ENCODE measurements at regions not wholly inside any gene's neighbourhood (a gene's known extent, or its start where the extent isn't known, plus 50 kb on each side); places are given as distances from the start of the nearest gene placed in this dataset.
"Not testable (repeated sequence)": the region's sequence is repeated elsewhere in the genome, so short reads cannot be mapped to it uniquely, and the experiment has no call there.

DNA sequence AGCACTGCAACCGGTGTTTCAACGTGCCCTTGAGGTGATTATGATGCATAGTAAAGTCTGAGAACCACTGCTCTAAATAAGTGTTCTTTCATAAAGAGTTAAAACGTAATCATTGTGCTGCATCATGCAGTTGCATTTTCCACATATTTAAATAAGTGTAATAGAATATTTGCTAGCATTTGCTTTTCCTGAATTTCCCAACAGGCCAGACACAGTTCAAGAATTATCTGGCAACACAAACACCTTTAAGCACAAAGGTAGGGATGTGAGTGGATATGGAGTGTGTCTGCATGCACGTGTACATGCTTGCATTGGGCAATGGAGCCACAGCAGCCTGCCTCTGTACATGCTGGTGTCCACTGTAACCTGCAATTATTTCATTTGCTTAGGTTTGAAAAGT, 193.6 kb upstream of the PIK3R1 start:
- no peaks in the 10 kb centered on the region for H3K36me3 ChIP-seq
- intact Hi-C loops (cut with DNase I; ENCODE audit: low total_unique reads), result no loop called here
- no peaks in the 10 kb centered on the region for H3K27me3 ChIP-seq
- no peak for DNase-seq
- peaks cover 0 to 27% (median 4%) of the 10 kb centered on the region in 4 donors for H3K4me1 ChIP-seq
- H3K9me3 ChIP-seq, result no peaks in the 10 kb centered on the region
- H3K27ac ChIP-seq, result no peak overlapping the region
- no peak overlapping the region for H3K4me3 ChIP-seq
- TF ChIP-seq, protein P1, sequence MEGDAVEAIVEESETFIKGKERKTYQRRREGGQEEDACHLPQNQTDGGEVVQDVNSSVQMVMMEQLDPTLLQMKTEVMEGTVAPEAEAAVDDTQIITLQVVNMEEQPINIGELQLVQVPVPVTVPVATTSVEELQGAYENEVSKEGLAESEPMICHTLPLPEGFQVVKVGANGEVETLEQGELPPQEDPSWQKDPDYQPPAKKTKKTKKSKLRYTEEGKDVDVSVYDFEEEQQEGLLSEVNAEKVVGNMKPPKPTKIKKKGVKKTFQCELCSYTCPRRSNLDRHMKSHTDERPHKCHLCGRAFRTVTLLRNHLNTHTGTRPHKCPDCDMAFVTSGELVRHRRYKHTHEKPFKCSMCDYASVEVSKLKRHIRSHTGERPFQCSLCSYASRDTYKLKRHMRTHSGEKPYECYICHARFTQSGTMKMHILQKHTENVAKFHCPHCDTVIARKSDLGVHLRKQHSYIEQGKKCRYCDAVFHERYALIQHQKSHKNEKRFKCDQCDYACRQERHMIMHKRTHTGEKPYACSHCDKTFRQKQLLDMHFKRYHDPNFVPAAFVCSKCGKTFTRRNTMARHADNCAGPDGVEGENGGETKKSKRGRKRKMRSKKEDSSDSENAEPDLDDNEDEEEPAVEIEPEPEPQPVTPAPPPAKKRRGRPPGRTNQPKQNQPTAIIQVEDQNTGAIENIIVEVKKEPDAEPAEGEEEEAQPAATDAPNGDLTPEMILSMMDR (IDR thresholded peaks at IDR 0.05), result no peak

DNA sequence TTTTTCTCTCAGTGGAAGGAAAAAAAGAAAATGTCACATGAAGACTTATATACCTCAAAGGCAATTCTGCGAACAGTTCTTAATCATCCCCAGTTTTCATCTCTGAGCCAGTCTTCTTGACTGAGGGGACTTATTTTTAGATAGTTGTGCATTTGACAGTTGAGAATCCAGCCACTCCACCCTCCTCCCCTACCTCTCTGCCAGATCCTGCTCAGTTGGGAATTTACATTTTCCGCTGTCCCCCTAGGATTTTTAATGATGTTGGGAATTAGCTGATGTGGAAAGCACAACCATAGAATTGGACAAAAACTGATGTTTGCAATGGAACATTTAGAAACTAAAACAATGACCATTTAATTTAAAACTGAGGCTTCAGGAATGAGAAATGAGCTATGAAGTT, 194.3 kb upstream of the PIK3R1 start:
- Histone ChIP-seq H3K27ac (no peak overlapping the region), H3K4me3 (no peak overlapping the region), H3K36me3 (no peaks in the 10 kb centered on the region), H3K4me1 (peaks cover 0 to 21% (median 3%) of the 10 kb centered on the region in 4 donors), H3K27me3 (no peaks in the 10 kb centered on the region), H3K9me3 (no peaks in the 10 kb centered on the region)
- no peak for DNase-seq
- intact Hi-C loops (cut with DNase I; ENCODE audit: low total_unique reads), result no loop called here
- TF ChIP-seq, protein P1 (IDR thresholded peaks at IDR 0.05), result no peak

- intact Hi-C loops (cut with DNase I; ENCODE audit: low total_unique reads); H3K4me3 ChIP-seq; H3K27ac ChIP-seq; H3K9me3 ChIP-seq; H3K27me3 ChIP-seq; DNase-seq; H3K36me3 ChIP-seq: not testable (repeated sequence)
- H3K4me1 ChIP-seq, result peaks cover 0 to 21% (median 3%) of the 10 kb centered on the region in 4 donors
Observed at GRCh38 chr5:68020461-68020969, 195.0 kb upstream of the PIK3R1 start.

GRCh38 chr5:68015381-68016302, 199.9 kb upstream of the PIK3R1 start:
- Histone ChIP-seq H3K36me3 (no peaks in the 10 kb centered on the region), H3K27ac (no peak overlapping the region), H3K4me3 (no peak overlapping the region), H3K27me3 (no peaks in the 10 kb centered on the region), H3K4me1 (peaks cover 0 to 7% (median 0%) of the 10 kb centered on the region in 4 donors), H3K9me3 (no peaks in the 10 kb centered on the region)
- TF ChIP-seq, protein P1 (IDR thresholded peaks at IDR 0.05), result no peak
- DNase-seq, result no peak
- intact Hi-C loops (cut with DNase I; ENCODE audit: low total_unique reads), result no loop called here

GRCh38 chr5:68012831-68013230, 202.7 kb upstream of the PIK3R1 start:
- Histone ChIP-seq H3K4me3 (no peak overlapping the region), H3K27ac (no peak overlapping the region), H3K36me3 (no peaks in the 10 kb centered on the region), H3K4me1 (peaks cover 0 to 7% (median 0%) of the 10 kb centered on the region in 4 donors), H3K9me3 (no peaks in the 10 kb centered on the region), H3K27me3 (no peaks in the 10 kb centered on the region)
- intact Hi-C loops (cut with DNase I; ENCODE audit: low total_unique reads), result no loop called here
- TF ChIP-seq, protein P1 (IDR thresholded peaks at IDR 0.05), result no peak
- DNase-seq, result no peak

- intact Hi-C loops (cut with DNase I; ENCODE audit: low total_unique reads), result no loop called here
- Histone ChIP-seq H3K4me1 (peaks cover 0 to 7% (median 0%) of the 10 kb centered on the region in 4 donors), H3K36me3 (no peaks in the 10 kb centered on the region), H3K27ac (no peak overlapping the region), H3K27me3 (no peaks in the 10 kb centered on the region), H3K9me3 (no peaks in the 10 kb centered on the region), H3K4me3 (no peak overlapping the region)
- TF ChIP-seq, protein P1 (IDR thresholded peaks at IDR 0.05), result no peak
- DNase-seq, result no peak
Observed at GRCh38 chr5:68012429-68012828, 203.1 kb upstream of the PIK3R1 start.

All from tibial artery (tissue), 4 donors.